ENCODE measurements at regions not wholly inside any gene's neighbourhood (a gene's known extent, or its start where the extent isn't known, plus 50 kb on each side); places are given as distances from the start of the nearest gene placed in this dataset.

- no peak for TF ChIP-seq CTCF (conservative IDR thresholded peaks at IDR 0.05; ENCODE audit: low read depth, low read length)
- TF ChIP-seq EZH2 (IDR thresholded peaks at IDR 0.05; ENCODE audit: borderline replicate concordance, low read depth, low read length, poor library complexity, severe bottlenecking), result no peak
Observed at GRCh38 chr2:226420646-226421045, 379.0 kb downstream of the IRS1 start.

All from A673 (cell line).